ENCODE measurements at regions not wholly inside any gene's neighbourhood (a gene's known extent, or its start where the extent isn't known, plus 50 kb on each side); places are given as distances from the start of the nearest gene placed in this dataset.

GRCh38 chr5:6135977-6136376 lies 242.4 kb downstream of the MED10 start:
- TF ChIP-seq CTCF (IDR thresholded peaks at IDR 0.05), result no peak
- no peak for TF ChIP-seq POLR2AphosphoS5 (IDR thresholded peaks at IDR 0.05)

Measured in transverse colon (tissue), 4 donors.